ENCODE measurements at regions not wholly inside any gene's neighbourhood (a gene's known extent, or its start where the extent isn't known, plus 50 kb on each side); places are given as distances from the start of the nearest gene placed in this dataset.

GRCh38 chr4:24071612-24072372, 181.9 kb upstream of the PPARGC1A start:
- no peak overlapping the region for H3K27ac ChIP-seq
- TF ChIP-seq ZFX (IDR thresholded peaks at IDR 0.05) (no peak), CTCF (conservative IDR thresholded peaks at IDR 0.05) (no peak)

GRCh38 chr4:24070117-24070516, 180.3 kb upstream of the PPARGC1A start:
- no peak for TF ChIP-seq CTCF (conservative IDR thresholded peaks at IDR 0.05)
- TF ChIP-seq ZFX (IDR thresholded peaks at IDR 0.05) = no peak
- no peak overlapping the region for H3K27ac ChIP-seq

- H3K27ac ChIP-seq = no peak overlapping the region
- TF ChIP-seq ZFX (IDR thresholded peaks at IDR 0.05) (no peak), CTCF (conservative IDR thresholded peaks at IDR 0.05) (no peak)
Observed at GRCh38 chr4:24067367-24068193, 177.7 kb upstream of the PPARGC1A start.

- H3K27ac ChIP-seq = no peak overlapping the region
- TF ChIP-seq CTCF (conservative IDR thresholded peaks at IDR 0.05) = no peak
- TF ChIP-seq ZFX (IDR thresholded peaks at IDR 0.05) = no peak
Observed at GRCh38 chr4:24065974-24066373, 176.1 kb upstream of the PPARGC1A start.

- TF ChIP-seq CTCF (conservative IDR thresholded peaks at IDR 0.05) (no peak), ZFX (IDR thresholded peaks at IDR 0.05) (no peak)
- H3K27ac ChIP-seq = no peak overlapping the region
Observed at GRCh38 chr4:24063731-24064130, 173.9 kb upstream of the PPARGC1A start.

GRCh38 chr4:24060932-24061331, 171.1 kb upstream of the PPARGC1A start:
- TF ChIP-seq ZFX (IDR thresholded peaks at IDR 0.05) (no peak), CTCF (conservative IDR thresholded peaks at IDR 0.05) (no peak)
- no peak overlapping the region for H3K27ac ChIP-seq

GRCh38 chr4:24059839-24060238, 170.0 kb upstream of the PPARGC1A start:
- no peak for TF ChIP-seq ZFX (IDR thresholded peaks at IDR 0.05)
- no peak for TF ChIP-seq CTCF (conservative IDR thresholded peaks at IDR 0.05)

More at GRCh38 chr4:24059839-24060238, 170.0 kb upstream of the PPARGC1A start:
- H3K27ac ChIP-seq = no peak overlapping the region
